ENCODE measurements at regions not wholly inside any gene's neighbourhood (a gene's known extent, or its start where the extent isn't known, plus 50 kb on each side); places are given as distances from the start of the nearest gene placed in this dataset.

DNA sequence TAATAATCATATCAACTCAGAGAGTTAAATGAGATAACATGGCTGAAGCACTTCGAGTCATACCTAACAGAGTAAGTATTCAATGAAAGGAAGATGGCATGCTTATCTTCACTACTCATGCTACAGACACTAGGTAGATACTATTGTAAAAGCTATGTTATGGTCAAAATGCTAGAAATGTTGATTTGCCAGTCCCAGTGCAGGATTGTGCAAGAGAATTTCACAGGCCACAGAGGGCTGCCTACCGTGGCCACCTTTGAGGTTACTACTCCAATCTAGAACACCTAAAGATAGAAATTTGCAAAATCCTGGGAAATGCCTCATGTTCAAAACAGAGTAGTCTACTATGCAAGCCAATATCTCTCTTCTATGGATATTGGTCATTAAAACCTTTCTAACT lies 75.3 kb upstream of the PLEKHG7 start:
- no peaks in the 10 kb centered on the region for H3K4me1 ChIP-seq
- ATAC-seq (no peak), DNase-seq (no peak)
- TF ChIP-seq, protein P1, sequence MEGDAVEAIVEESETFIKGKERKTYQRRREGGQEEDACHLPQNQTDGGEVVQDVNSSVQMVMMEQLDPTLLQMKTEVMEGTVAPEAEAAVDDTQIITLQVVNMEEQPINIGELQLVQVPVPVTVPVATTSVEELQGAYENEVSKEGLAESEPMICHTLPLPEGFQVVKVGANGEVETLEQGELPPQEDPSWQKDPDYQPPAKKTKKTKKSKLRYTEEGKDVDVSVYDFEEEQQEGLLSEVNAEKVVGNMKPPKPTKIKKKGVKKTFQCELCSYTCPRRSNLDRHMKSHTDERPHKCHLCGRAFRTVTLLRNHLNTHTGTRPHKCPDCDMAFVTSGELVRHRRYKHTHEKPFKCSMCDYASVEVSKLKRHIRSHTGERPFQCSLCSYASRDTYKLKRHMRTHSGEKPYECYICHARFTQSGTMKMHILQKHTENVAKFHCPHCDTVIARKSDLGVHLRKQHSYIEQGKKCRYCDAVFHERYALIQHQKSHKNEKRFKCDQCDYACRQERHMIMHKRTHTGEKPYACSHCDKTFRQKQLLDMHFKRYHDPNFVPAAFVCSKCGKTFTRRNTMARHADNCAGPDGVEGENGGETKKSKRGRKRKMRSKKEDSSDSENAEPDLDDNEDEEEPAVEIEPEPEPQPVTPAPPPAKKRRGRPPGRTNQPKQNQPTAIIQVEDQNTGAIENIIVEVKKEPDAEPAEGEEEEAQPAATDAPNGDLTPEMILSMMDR (IDR thresholded peaks at IDR 0.05): no peak
- TF ChIP-seq POLR2A (IDR thresholded peaks at IDR 0.05): no peak
- H3K36me3 ChIP-seq: no peaks in the 10 kb centered on the region
- no peaks in the 10 kb centered on the region for H3K27me3 ChIP-seq
- no peak overlapping the region for H3K4me3 ChIP-seq
- H3K9me3 ChIP-seq: no peaks in the 10 kb centered on the region
- no peak overlapping the region for H3K27ac ChIP-seq
- 84 to 88% (median 86%) methylated on average over 2 of the region's 2 CpGs for whole genome bisulfite sequencing, 4 donors
- intact Hi-C loops (cut with DNase I): no loop called here

DNA sequence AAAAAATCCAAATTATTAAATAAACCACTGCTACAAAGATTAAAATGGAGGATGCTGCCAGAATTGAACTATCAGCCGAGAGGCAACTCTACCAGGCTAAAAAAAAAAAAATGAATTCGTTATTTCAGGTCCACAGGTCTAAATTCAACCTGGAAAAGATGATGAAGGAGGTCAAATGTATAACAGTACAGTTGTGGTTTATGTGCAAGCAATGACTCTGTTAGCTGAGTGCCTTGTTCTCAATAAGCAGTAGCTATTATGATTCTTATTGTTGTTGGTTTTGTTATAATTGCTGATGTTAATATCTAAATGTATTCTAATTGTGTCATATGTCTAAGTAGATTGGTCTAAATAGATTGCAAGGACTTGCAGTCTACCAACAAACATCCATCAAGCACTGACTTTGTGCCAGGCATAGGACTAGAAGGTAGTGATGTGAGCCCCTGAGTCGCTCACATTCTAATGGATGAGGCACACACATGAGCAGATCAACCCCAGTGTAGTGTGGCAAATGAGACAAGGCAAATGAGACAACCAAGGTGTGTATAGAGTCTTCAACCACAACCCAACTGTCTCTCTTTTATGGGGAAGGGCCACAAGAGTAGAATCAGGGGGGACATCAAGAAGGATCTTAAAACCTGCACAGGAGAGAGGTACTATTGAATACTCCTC lies 77.0 kb upstream of the PLEKHG7 start:
- no peak overlapping the region for H3K4me3 ChIP-seq
- WGBS, 4 donors: 85 to 91% (median 86%) methylated on average over 3 of the region's 3 CpGs
- no peak overlapping the region for H3K27ac ChIP-seq
- TF ChIP-seq, protein P1 (IDR thresholded peaks at IDR 0.05): no peak
- TF ChIP-seq POLR2A (IDR thresholded peaks at IDR 0.05): no peak
- DNase-seq (no peak), ATAC-seq (no peak)
- H3K27me3 ChIP-seq: no peaks in the 10 kb centered on the region
- peaks cover 0 to 3% (median 0%) of the 10 kb centered on the region in 12 donors for H3K9me3 ChIP-seq
- intact Hi-C loops (cut with DNase I): no loop called here
- H3K36me3 ChIP-seq: no peaks in the 10 kb centered on the region
- H3K4me1 ChIP-seq: no peaks in the 10 kb centered on the region

DNA sequence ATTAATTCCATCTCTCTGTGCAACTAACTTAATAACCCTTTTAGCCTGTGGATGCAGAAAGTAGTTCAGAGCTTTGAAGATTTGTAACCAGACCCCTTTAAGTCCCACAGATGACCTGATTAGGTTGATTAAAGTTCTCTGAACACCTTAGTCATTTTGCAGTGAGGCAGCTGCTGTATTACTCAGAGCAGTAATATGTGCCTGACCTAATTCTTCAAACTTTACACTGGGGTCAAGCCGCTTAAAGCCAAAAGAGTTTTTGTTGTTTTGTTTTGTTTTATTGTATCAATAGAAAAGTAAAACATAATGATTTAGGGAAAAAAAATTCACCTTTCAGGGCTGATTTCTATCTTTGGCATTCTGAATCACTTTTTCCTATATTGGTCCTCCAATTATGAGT lies 78.6 kb upstream of the PLEKHG7 start:
- H3K36me3 ChIP-seq: no peaks in the 10 kb centered on the region
- no peaks in the 10 kb centered on the region for H3K4me1 ChIP-seq
- peaks cover 0 to 3% (median 0%) of the 10 kb centered on the region in 12 donors for H3K9me3 ChIP-seq
- TF ChIP-seq, protein P1 (IDR thresholded peaks at IDR 0.05): no peak
- no peak for TF ChIP-seq POLR2A (IDR thresholded peaks at IDR 0.05)
- H3K27me3 ChIP-seq: no peaks in the 10 kb centered on the region
- ATAC-seq (no peak), DNase-seq (no peak)
- 79 to 95% (median 87%) methylated on average over 1 of the region's 1 CpG for WGBS, 4 donors
- H3K4me3 ChIP-seq: no peak overlapping the region
- intact Hi-C loops (cut with DNase I): no loop called here
- no peak overlapping the region for H3K27ac ChIP-seq

DNA sequence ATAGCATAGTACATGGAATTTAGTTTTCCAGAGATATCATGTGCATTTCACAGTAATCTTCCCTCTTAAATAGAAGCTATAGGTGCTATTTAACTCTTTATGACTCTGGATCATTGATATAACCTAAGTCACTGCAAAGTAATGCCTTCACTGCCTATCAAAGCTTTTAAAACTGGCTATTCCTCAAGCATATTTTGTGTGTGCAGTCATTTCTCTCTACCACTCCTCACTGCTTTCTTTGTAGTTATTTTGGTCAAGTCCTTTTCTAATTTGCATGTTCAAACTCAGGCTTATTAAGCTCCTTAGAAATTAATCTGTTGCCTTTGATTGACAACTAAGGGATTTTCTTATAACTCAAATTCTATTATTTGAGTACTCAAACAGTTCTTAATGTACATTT lies 79.4 kb upstream of the PLEKHG7 start:
- TF ChIP-seq, protein P1 (IDR thresholded peaks at IDR 0.05): no peak
- no peak for TF ChIP-seq POLR2A (IDR thresholded peaks at IDR 0.05)
- Histone ChIP-seq H3K4me1 (no peaks in the 10 kb centered on the region), H3K27ac (no peak overlapping the region), H3K36me3 (no peaks in the 10 kb centered on the region), H3K9me3 (peaks cover 0 to 3% (median 0%) of the 10 kb centered on the region in 12 donors), H3K27me3 (no peaks in the 10 kb centered on the region), H3K4me3 (no peak overlapping the region)
- ATAC-seq (no peak), DNase-seq (no peak)
- intact Hi-C loops (cut with DNase I): no loop called here

All from heart left ventricle (tissue), 16 donors.